Astrocyte of the spinal cord (primary cell): ENCODE measurements at regions not wholly inside any gene's neighbourhood (a gene's known extent, or its start where the extent isn't known, plus 50 kb on each side); places are given as distances from the start of the nearest gene placed in this dataset.

ENCODE experiments used
- DNase-seq: peaks from one replicate; pipeline ENCODE4 v3.0.0; 2011; ENCODE audit warnings: low read depth, low spot score
- H3K4me3 ChIP-seq: 2 replicates; pipeline ENCODE4 v1.5.1; 2011; ENCODE audit warnings: low read depth, mild to moderate bottlenecking, low read length, moderate library complexity
- in situ Hi-C: cut with HindIII; loops from 2 replicates; pipeline ENCODE4 v1.10.0; 2017; ENCODE audit warnings: low sequenced_read_pairs
- TF ChIP-seq, protein P1 (sequence below): IDR thresholded peaks from 2 replicates; pipeline ENCODE4 v1.5.1; 2012; ENCODE audit warnings: low read depth, mild to moderate bottlenecking, low read length, inconsistent platforms

DNA sequence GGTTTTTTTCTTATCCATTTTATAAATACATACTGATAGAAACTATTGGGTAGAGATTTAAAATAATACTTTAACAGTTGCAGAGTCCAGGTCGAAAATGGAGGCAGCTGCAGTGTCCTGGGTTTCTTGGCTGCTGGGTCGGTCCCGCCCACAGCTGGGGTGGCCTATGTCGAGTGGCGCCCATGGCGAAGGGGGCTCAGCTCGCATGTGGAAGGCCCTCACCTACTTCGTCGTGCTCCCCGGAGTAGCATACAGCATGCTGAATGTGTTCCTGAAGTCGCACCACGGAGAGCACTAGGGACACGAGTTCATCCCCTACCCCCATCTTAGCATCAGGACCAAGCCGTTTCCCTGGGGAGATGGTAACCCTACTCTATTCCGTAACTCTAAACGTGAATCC, 1304.9 kb upstream of the ADGRL2 start:
- TF ChIP-seq, protein P1, sequence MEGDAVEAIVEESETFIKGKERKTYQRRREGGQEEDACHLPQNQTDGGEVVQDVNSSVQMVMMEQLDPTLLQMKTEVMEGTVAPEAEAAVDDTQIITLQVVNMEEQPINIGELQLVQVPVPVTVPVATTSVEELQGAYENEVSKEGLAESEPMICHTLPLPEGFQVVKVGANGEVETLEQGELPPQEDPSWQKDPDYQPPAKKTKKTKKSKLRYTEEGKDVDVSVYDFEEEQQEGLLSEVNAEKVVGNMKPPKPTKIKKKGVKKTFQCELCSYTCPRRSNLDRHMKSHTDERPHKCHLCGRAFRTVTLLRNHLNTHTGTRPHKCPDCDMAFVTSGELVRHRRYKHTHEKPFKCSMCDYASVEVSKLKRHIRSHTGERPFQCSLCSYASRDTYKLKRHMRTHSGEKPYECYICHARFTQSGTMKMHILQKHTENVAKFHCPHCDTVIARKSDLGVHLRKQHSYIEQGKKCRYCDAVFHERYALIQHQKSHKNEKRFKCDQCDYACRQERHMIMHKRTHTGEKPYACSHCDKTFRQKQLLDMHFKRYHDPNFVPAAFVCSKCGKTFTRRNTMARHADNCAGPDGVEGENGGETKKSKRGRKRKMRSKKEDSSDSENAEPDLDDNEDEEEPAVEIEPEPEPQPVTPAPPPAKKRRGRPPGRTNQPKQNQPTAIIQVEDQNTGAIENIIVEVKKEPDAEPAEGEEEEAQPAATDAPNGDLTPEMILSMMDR = no peak
- no peak for DNase-seq
- in situ Hi-C loops = no loop called here
- no peak overlapping the region for H3K4me3 ChIP-seq

DNA sequence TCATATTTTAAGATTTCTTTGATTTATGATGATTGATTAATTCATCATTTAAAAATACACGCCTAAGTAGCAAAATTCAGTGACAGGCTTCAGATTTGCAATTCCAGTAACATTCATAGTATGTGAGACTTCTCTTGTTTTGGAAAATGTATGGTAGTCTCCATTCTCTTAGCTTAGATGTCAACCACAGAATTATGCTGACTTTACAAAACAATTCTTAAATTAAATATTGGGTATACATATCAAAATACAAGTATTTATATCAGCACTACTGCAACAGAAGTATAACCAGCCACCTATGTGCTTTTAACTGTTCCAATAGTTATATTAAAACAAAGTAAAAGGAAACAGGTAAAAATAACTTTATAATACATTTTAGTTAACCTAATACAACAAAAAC, 1328.6 kb upstream of the ADGRL2 start:
- in situ Hi-C loops = no loop called here
- DNase-seq = no peak
- H3K4me3 ChIP-seq = no peak overlapping the region
- TF ChIP-seq, protein P1 = no peak

DNA sequence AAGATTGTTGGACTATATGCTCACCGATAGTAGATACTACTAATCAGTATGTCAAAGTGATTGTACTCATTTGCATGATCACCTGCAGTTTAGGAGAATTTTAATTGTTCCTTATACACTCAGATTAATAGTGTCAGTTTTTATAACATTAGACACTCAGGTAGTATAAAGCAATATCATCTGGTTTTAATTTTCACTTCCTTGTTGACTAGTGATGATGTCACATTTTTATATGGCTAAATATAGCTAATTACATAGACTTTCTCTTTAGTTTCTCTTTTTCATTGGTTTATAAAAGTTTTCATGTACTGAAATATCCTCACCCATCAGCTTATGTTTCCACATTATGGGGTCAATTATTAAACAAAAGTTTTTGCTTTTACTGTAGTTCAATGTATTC, 1332.4 kb upstream of the ADGRL2 start:
- H3K4me3 ChIP-seq = no peak overlapping the region
- TF ChIP-seq, protein P1 = no peak
- DNase-seq = no peak
- in situ Hi-C loops = no loop called here

DNA sequence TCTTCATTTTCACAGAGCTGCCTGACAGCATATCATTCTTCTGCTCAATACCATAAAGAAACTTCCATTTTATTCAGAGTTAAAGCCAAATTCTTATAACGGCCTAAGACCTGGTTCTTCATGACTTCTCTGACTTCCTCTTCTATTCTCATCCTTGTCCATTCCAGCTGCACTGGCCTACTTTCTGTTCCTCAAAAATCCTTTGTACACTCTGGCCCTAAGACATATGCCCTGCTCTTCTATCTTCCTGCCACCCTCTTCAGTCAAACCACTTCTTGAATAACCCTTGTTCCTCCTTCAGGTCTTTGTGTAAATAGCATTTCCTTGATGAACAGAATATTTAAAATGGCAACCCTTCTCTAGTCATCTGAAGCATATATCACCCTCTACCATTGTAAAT, 1338.7 kb upstream of the ADGRL2 start:
- H3K4me3 ChIP-seq = no peak overlapping the region
- no peak for DNase-seq
- TF ChIP-seq, protein P1 = no peak
- in situ Hi-C loops = no loop called here

DNA sequence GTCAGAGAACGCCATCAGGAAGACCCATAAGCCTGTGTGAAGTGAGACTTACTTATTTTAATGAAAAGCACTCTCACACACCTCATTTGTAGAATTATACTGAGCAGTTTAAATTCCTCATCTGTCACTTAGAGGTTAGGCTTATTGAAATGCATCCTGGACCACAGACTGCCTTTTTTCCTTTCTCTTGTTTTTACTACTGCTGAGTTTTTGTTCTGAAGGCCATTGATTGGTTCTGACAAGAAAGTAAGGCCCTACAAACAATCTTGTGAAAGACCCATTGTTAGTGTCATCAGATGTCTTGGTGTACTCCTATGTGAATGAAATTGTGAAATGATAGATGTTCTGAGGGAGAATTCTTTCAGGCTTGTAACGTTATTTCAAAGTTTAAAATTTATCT, 1343.3 kb upstream of the ADGRL2 start:
- H3K4me3 ChIP-seq = no peak overlapping the region
- TF ChIP-seq, protein P1 = no peak
- DNase-seq = no peak
- in situ Hi-C loops = no loop called here

DNA sequence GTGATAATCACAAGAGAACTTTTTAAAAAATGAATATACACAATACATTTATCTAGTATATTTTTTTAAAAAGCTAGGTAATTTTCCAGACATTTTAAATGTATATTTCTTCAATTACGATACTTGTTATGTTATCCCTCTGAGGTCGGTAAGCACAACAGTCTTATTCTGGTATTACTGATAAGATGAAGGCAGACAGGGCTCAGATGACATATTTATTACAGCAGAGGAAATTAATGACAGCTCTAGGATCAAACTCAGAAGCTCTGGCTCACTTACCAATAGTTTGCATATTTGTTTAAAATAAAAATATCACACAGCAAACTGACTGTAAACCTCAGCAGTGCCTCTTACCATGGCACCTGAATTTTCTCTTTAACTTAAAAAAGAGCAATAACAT, 1347.0 kb upstream of the ADGRL2 start:
- in situ Hi-C loops = no loop called here
- TF ChIP-seq, protein P1 = no peak
- no peak overlapping the region for H3K4me3 ChIP-seq
- DNase-seq = no peak

DNA sequence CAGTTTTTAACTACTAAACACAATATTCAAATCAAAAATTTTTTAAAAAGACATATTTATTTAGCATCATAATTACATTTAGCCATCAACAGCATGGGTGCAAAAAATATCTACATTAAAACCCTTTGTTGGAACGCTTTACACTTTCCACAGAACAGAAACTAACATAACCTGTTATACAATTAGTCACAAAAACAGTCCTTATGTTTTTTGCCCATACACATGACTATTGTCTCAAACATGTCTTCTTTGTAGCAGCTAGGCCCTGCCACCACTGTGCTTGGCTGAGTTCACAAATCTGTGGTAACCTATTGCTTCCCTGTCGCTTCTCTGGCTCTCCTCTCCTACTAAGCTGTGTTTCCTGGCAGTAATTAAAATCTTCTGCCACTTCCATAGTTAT, 1350.0 kb upstream of the ADGRL2 start:
- in situ Hi-C loops = no loop called here
- no peak overlapping the region for H3K4me3 ChIP-seq
- TF ChIP-seq, protein P1 = no peak
- no peak for DNase-seq
